ENCODE measurements at regions not wholly inside any gene's neighbourhood (a gene's known extent, or its start where the extent isn't known, plus 50 kb on each side); places are given as distances from the start of the nearest gene placed in this dataset.

GRCh38 chr6:45830441-45831139, 185.1 kb downstream of the CLIC5 start:
- DNase-seq (ENCODE audit: low spot score) = no peak
- no peaks in the 10 kb centered on the region for H3K9me3 Mint-ChIP-seq (ENCODE audit: low read depth)
- H3K27me3 Mint-ChIP-seq (ENCODE audit: low read depth) = no peaks in the 10 kb centered on the region
- no peak overlapping the region for H3K4me3 Mint-ChIP-seq (ENCODE audit: unreplicated experiment)
- H3K4me1 Mint-ChIP-seq (ENCODE audit: low read depth) = peaks cover 5% of the 10 kb centered on the region
- no peaks in the 10 kb centered on the region for H3K36me3 Mint-ChIP-seq (ENCODE audit: low read depth)
- H3K27ac Mint-ChIP-seq (ENCODE audit: unreplicated experiment) = no peak overlapping the region
- TF ChIP-seq CTCF (IDR thresholded peaks at IDR 0.05) = no peak

DNA sequence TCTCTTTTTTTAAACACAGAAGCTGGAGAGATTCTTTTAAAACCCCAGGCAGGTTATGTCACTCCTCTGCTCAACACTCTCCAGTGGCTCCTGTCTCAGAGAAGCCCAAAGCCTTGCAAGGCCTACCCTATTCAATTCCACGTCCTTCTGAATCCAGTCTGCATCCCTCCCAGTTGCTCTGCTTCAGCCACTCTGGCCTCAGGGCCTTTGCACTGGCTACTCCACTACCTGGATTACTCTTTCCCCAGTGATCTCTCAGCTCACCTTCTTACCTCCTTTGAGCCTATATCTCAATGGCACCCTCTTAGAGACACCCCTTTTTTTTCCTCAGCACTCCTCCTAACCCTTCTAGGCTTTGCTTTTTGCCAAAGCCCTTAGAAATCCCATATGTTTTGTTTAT, 185.8 kb downstream of the CLIC5 start:
- Mint-ChIP-seq H3K36me3 (ENCODE audit: low read depth) (no peaks in the 10 kb centered on the region), H3K4me1 (ENCODE audit: low read depth) (peaks cover 4% of the 10 kb centered on the region), H3K9me3 (ENCODE audit: low read depth) (no peaks in the 10 kb centered on the region), H3K27me3 (ENCODE audit: low read depth) (no peaks in the 10 kb centered on the region), H3K4me3 (ENCODE audit: unreplicated experiment) (no peak overlapping the region), H3K27ac (ENCODE audit: unreplicated experiment) (no peak overlapping the region)
- TF ChIP-seq CTCF (IDR thresholded peaks at IDR 0.05) = no peak
- no peak for DNase-seq (ENCODE audit: low spot score)

- DNase-seq (ENCODE audit: low spot score) = no peak
- H3K9me3 Mint-ChIP-seq (ENCODE audit: low read depth) = no peaks in the 10 kb centered on the region
- TF ChIP-seq CTCF (IDR thresholded peaks at IDR 0.05) = no peak
- H3K4me1 Mint-ChIP-seq (ENCODE audit: low read depth) = peaks cover 4% of the 10 kb centered on the region
- no peak overlapping the region for H3K27ac Mint-ChIP-seq (ENCODE audit: unreplicated experiment)
- H3K27me3 Mint-ChIP-seq (ENCODE audit: low read depth) = no peaks in the 10 kb centered on the region
- no peak overlapping the region for H3K4me3 Mint-ChIP-seq (ENCODE audit: unreplicated experiment)
- H3K36me3 Mint-ChIP-seq (ENCODE audit: low read depth) = no peaks in the 10 kb centered on the region
These were observed 187.6 kb downstream of the CLIC5 start for GRCh38 chr6:45827952-45828530.

DNA sequence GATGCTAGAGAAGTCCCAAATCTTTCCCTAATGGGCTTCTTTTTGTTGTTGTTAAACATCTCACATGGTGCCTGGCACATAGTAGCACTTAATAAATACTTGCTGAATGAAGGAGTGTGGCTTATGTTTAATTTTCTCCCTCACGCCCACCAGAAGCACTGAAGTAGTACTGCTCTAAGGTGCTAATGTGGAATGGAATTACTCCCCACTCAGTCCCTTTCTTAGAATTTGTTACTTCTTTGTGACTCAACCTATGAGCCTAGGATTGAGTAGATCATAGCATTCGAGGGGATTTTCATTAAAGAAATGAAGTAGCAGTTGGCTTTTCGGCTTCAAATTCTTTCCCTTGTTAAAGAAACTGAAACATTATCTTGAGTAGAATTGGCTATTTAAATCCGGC, 192.8 kb downstream of the CLIC5 start:
- Mint-ChIP-seq H3K4me3 (ENCODE audit: unreplicated experiment) (no peak overlapping the region), H3K27me3 (ENCODE audit: low read depth) (no peaks in the 10 kb centered on the region), H3K4me1 (ENCODE audit: low read depth) (no peaks in the 10 kb centered on the region), H3K36me3 (ENCODE audit: low read depth) (no peaks in the 10 kb centered on the region), H3K9me3 (ENCODE audit: low read depth) (peaks cover 3% of the 10 kb centered on the region), H3K27ac (ENCODE audit: unreplicated experiment) (no peak overlapping the region)
- DNase-seq (ENCODE audit: low spot score) = no peak
- TF ChIP-seq CTCF (IDR thresholded peaks at IDR 0.05) = no peak

DNA sequence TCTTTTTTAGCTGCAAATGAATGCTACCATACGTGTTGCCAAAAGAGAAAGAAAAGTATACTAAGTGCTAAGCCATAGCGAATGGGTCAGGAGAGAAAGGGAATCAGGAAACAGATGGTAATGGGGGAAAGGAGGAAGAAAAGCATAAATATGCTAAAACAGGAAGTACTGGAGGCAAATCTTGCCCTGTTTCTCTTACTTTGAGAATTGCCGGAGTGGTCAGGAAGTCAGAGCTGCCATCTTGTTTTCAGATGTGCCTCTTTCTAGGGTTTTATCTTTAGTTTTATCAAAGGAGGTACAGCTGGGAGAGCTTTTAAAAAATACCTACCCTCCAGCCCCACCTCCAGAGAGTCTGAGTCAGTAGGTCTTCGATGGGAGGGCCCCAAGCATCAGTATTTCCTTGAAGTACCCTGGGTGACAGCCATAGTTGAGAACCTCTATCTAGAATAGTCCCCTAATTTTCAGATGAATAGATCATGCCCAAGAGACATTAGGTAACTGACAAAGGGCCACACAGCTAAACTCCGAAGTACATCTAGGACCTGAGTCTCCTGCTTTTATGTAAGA, 193.3 kb downstream of the CLIC5 start:
- Mint-ChIP-seq H3K36me3 (ENCODE audit: low read depth) (no peaks in the 10 kb centered on the region), H3K4me3 (ENCODE audit: unreplicated experiment) (no peak overlapping the region), H3K9me3 (ENCODE audit: low read depth) (peaks cover 3% of the 10 kb centered on the region), H3K27ac (ENCODE audit: unreplicated experiment) (no peak overlapping the region), H3K27me3 (ENCODE audit: low read depth) (no peaks in the 10 kb centered on the region), H3K4me1 (ENCODE audit: low read depth) (no peaks in the 10 kb centered on the region)
- DNase-seq (ENCODE audit: low spot score) = no peak
- TF ChIP-seq CTCF (IDR thresholded peaks at IDR 0.05) = no peak
